H1 (cell line): ENCODE measurements at regions not wholly inside any gene's neighbourhood (a gene's known extent, or its start where the extent isn't known, plus 50 kb on each side); places are given as distances from the start of the nearest gene placed in this dataset.

Experiments used
- CTCF ChIA-PET: fragments of 300-600 bp; sonication (Branson Sonifier 250); formaldehyde crosslinking; loops from one replicate; lab custom pipeline; 2021; ENCODE audit not compliant: partially characterized antibody; lab: Charles Lee
- POLR2A ChIA-PET: fragments of 300-600 bp; sonication (Branson Sonifier 250); formaldehyde crosslinking; loops from one replicate; lab custom pipeline; 2021; ENCODE audit warnings: inconsistent platforms; ENCODE audit not compliant: partially characterized antibody; lab: Charles Lee
- DNase-seq, 2 experiments: peaks; one replicate each; pipeline versions ENCODE4 v3.0.0 to v3.0.0-alpha.2; 2010 to 2022; ENCODE audit warnings: low spot score in 2 of 2, low read depth in 1 of 2, mixed read lengths in 1 of 2
- FAIRE-seq: peaks from 2 replicates; lab custom pipeline; 2011; peaks lifted over from hg19 to GRCh38; lab: Jason Lieb, UNC
- H2AFZ ChIP-seq: 2 replicates; pipeline ENCODE4 v1.8.1; 2012; ENCODE audit warnings: low read length, inconsistent platforms
- H2AK5ac ChIP-seq: 2 replicates; pipeline ENCODE4 v1.6.1; 2013; ENCODE audit warnings: low read depth, low read length
- H2BK120ac ChIP-seq: replicated peaks from 2 replicates; pipeline ENCODE3; 2013; ENCODE audit warnings: low read depth, low read length, inconsistent platforms
- H2BK12ac ChIP-seq: 2 replicates; pipeline ENCODE4 v1.6.1; 2013; ENCODE audit warnings: low read depth, low read length
- H2BK15ac ChIP-seq: 2 replicates; pipeline ENCODE4 v1.6.1; 2013; ENCODE audit warnings: low read length
- H2BK20ac ChIP-seq: 2 replicates; pipeline ENCODE4 v1.6.1; 2013; ENCODE audit warnings: low read length
- H2BK5ac ChIP-seq: 2 replicates; pipeline ENCODE4 v1.6.1; 2013; ENCODE audit warnings: low read depth, low read length
- H3K14ac ChIP-seq: 2 replicates; pipeline ENCODE4 v1.6.1; 2013; ENCODE audit warnings: inconsistent platforms; ENCODE audit not compliant: insufficient read length
- H3K18ac ChIP-seq: 2 replicates; pipeline ENCODE4 v1.6.1; 2013; ENCODE audit warnings: low read length; ENCODE audit errors: extremely low read depth
- H3K23ac ChIP-seq: 2 replicates; pipeline ENCODE4 v1.6.1; 2013; ENCODE audit warnings: inconsistent platforms; ENCODE audit not compliant: insufficient read length
- H3K23me2 ChIP-seq: 2 replicates; pipeline ENCODE4 v1.6.1; 2013; ENCODE audit warnings: low read depth, low read length
- H3K27ac ChIP-seq: 2 replicates; pipeline ENCODE4 v1.6.1; 2011; ENCODE audit warnings: low read depth, low read length, inconsistent platforms
- H3K27me3 ChIP-seq, 4 experiments: replicated peaks in 1 of 4; 1 replicate in 1 of 4; 2 replicates in 3 of 4; pipeline versions ENCODE4 v1.6.1 to v1.8.1; 2011 to 2013; ENCODE audit warnings: low read length in 3 of 4, mild to moderate bottlenecking in 3 of 4, inconsistent platforms in 2 of 4, mixed read lengths in 2 of 4, moderate library complexity in 1 of 4; ENCODE audit not compliant: control insufficient read depth in 3 of 4, insufficient read depth in 3 of 4; ENCODE audit errors: extremely low read depth in 1 of 4
- H3K36me3 ChIP-seq, 4 experiments: 2 replicates each; pipeline versions ENCODE4 v1.6.1 to v1.8.1; 2011 to 2013; ENCODE audit warnings: mild to moderate bottlenecking in 4 of 4, low read length in 3 of 4, moderate library complexity in 2 of 4, control low read depth in 1 of 4, inconsistent platforms in 1 of 4; ENCODE audit not compliant: insufficient read depth in 4 of 4, control insufficient read depth in 2 of 4
- H3K4ac ChIP-seq: replicated peaks from 2 replicates; pipeline ENCODE3; 2013; ENCODE audit warnings: low read length, low read depth, mixed read lengths, inconsistent platforms; ENCODE audit not compliant: insufficient read length
- H3K4me1 ChIP-seq, 4 experiments: replicated peaks in 1 of 4; 1 replicate in 1 of 4; 2 replicates in 3 of 4; pipeline versions ENCODE4 v1.6.1 to v1.8.1; 2011 to 2013; ENCODE audit warnings: low read length in 3 of 4, inconsistent platforms in 2 of 4, mixed read lengths in 1 of 4; ENCODE audit not compliant: insufficient read depth in 4 of 4, control insufficient read depth in 3 of 4
- H3K4me2 ChIP-seq, 2 experiments: 2 replicates each; pipeline versions ENCODE4 v1.6.1 to v1.8.1; 2011 to 2013; ENCODE audit warnings: low read depth in 2 of 2, low read length in 2 of 2, control low read depth in 1 of 2, inconsistent platforms in 1 of 2, mild to moderate bottlenecking in 1 of 2; ENCODE audit not compliant: insufficient read depth in 1 of 2
- H3K4me3 ChIP-seq, 4 experiments: fragments of 200-600, 300-600 bp in 1 of 4; sonication (generic), shearing (Covaris generic), sonication (Bioruptor Twin) in 1 of 4; 2 replicates each; pipeline versions ENCODE4 v1.5.1 to v1.8.1; 2011 to 2016; ENCODE audit warnings: low read length in 4 of 4, low read depth in 3 of 4, control low read depth in 2 of 4, inconsistent platforms in 2 of 4, mild to moderate bottlenecking in 2 of 4, mixed read lengths in 1 of 4, moderate library complexity in 1 of 4; ENCODE audit not compliant: insufficient read depth in 2 of 4; ENCODE audit errors: extremely low read depth in 1 of 4
- H3K56ac ChIP-seq: replicated peaks from 2 replicates; pipeline ENCODE3; 2013; ENCODE audit warnings: low read depth, mild to moderate bottlenecking, mixed read lengths, low read length, inconsistent platforms; ENCODE audit not compliant: insufficient read length
- H3K79me1 ChIP-seq: 2 replicates; pipeline ENCODE4 v1.6.1; 2013; ENCODE audit warnings: low read depth, low read length, control low read depth
- H3K79me2 ChIP-seq, 2 experiments: 2 replicates each; pipeline versions ENCODE4 v1.6.1 to v1.8.1; 2012 to 2013; ENCODE audit warnings: low read length in 2 of 2, mild to moderate bottlenecking in 2 of 2, inconsistent platforms in 1 of 2; ENCODE audit not compliant: insufficient read depth in 2 of 2, control insufficient read depth in 1 of 2
- H3K9ac ChIP-seq, 4 experiments: replicated peaks in 1 of 4; 1 replicate in 1 of 4; 2 replicates in 3 of 4; pipeline versions ENCODE4 v1.6.1 to v1.8.1; 2011 to 2013; ENCODE audit warnings: low read depth in 3 of 4, low read length in 3 of 4, control low read depth in 2 of 4, mild to moderate bottlenecking in 2 of 4, moderate library complexity in 2 of 4, inconsistent platforms in 1 of 4; ENCODE audit errors: extremely low read depth in 1 of 4
- H3K9me3 ChIP-seq, 2 experiments: 2 replicates each; pipeline versions ENCODE4 v1.6.1 to v1.8.1; 2012 to 2013; ENCODE audit warnings: mild to moderate bottlenecking in 2 of 2, moderate library complexity in 2 of 2, control low read depth in 1 of 2, inconsistent platforms in 1 of 2, low read depth in 1 of 2, low read length in 1 of 2, mixed read lengths in 1 of 2; ENCODE audit not compliant: insufficient read depth in 2 of 2
- H4K20me1 ChIP-seq, 2 experiments: replicated peaks in 1 of 2; 2 replicates each; pipeline versions ENCODE3 to v1.8.1; 2011 to 2013; ENCODE audit warnings: inconsistent platforms in 2 of 2, low read length in 2 of 2, mild to moderate bottlenecking in 1 of 2; ENCODE audit not compliant: insufficient read depth in 2 of 2, control insufficient read depth in 1 of 2
- H4K5ac ChIP-seq: 2 replicates; pipeline ENCODE4 v1.6.1; 2013; ENCODE audit warnings: low read length, low read depth, mixed read lengths, inconsistent platforms; ENCODE audit not compliant: insufficient read length
- H4K8ac ChIP-seq: 2 replicates; pipeline ENCODE4 v1.8.0; 2013; ENCODE audit warnings: mild to moderate bottlenecking, moderate library complexity, low read length, inconsistent platforms; ENCODE audit not compliant: insufficient read depth; ENCODE audit errors: extremely low read depth
- H4K91ac ChIP-seq: replicated peaks from 2 replicates; pipeline ENCODE3; 2013; ENCODE audit warnings: low read length, mixed read lengths, inconsistent platforms; ENCODE audit not compliant: insufficient read length
- RAD21 ChIP-seq, 2 experiments: IDR thresholded peaks in 1 of 2; conservative IDR thresholded peaks in 1 of 2; 2 replicates each; pipeline ENCODE4 v1.6.1; 2011; ENCODE audit warnings: low read depth in 2 of 2, low read length in 2 of 2, improper control_type of control experiment in 1 of 2, inconsistent platforms in 1 of 2, mild to moderate bottlenecking in 1 of 2, moderate library complexity in 1 of 2
- SRF ChIP-seq: IDR thresholded peaks from 2 replicates; pipeline ENCODE4 v1.6.1; 2011; ENCODE audit warnings: mild to moderate bottlenecking, low read depth, low read length, moderate library complexity
- WGBS, 2 experiments: shearing (Covaris generic) in 1 of 2; methylation state at CpG; one replicate each; pipeline versions ENCODE4 v1.1.6 to v1.1.7; 2013 to 2015; ENCODE audit warnings: low lambda C conversion rate in 2 of 2, mixed read lengths in 2 of 2, inconsistent platforms in 1 of 2, low coverage in 1 of 2, missing lambda C conversion rate in 1 of 2; ENCODE audit not compliant: insufficient replicate concordance in 2 of 2, insufficient coverage in 1 of 2, insufficient read length in 1 of 2; ENCODE audit errors: extremely low coverage in 1 of 2, missing lambda C conversion rate in 1 of 2; 5-methylcytosine and 5-hydroxymethylcytosine counted together
- TF ChIP-seq, protein P1 (sequence below): IDR thresholded peaks from 2 replicates; pipeline ENCODE4 v1.6.1; 2012; ENCODE audit warnings: inconsistent platforms
- TF ChIP-seq, protein P2 (sequence below), 3 experiments: IDR thresholded peaks; 1 replicate in 2 of 3; 2 replicates in 1 of 3; pipeline versions ENCODE4 v1.5.1 to v1.6.1; 2011; ENCODE audit warnings: low read length in 3 of 3, mild to moderate bottlenecking in 3 of 3, inconsistent platforms in 2 of 3, low read depth in 1 of 3, moderate library complexity in 1 of 3; ENCODE audit not compliant: insufficient read depth in 1 of 3; ENCODE audit errors: control extremely low read depth in 1 of 3

GRCh38 chr3:39707314-39707909 lies 102.0 kb upstream of the MYRIP start:
- POLR2A ChIA-PET = no interaction called here
- peak; percentile 57 for FAIRE-seq

More at GRCh38 chr3:39707314-39707909, 102.0 kb upstream of the MYRIP start:
- WGBS, 2 experiments = 55% methylated on average over 5 of the region's 5 CpGs; no CpG with 5 or more reads in 1 of the 2 experiments
- no peak overlapping the region for H2BK15ac ChIP-seq
- H3K56ac ChIP-seq = no peak overlapping the region
- no peak overlapping the region for H4K8ac ChIP-seq
- H3K4me1 ChIP-seq = no peaks in the 10 kb centered on the region
- CTCF ChIA-PET = interaction anchor here (0.6 to 2.4 kb wide), 8 partner anchors 9 to 218 kb away, joined by 3 to 12 read pairs (median 3); no protein-coding TSS in a partner anchor
- no peak overlapping the region for H3K18ac ChIP-seq
- DNase-seq = no peak
- H4K91ac ChIP-seq = no peak overlapping the region
- H3K4me2 ChIP-seq = no peak overlapping the region
- no peak overlapping the region for H3K4ac ChIP-seq
- no peaks in the 10 kb centered on the region for H3K23me2 ChIP-seq
- H3K23ac ChIP-seq = no peak overlapping the region
- no peak overlapping the region for H3K14ac ChIP-seq
- H3K36me3 ChIP-seq = no peaks in the 10 kb centered on the region
- H4K20me1 ChIP-seq = no peaks in the 10 kb centered on the region
- H3K27me3 ChIP-seq = no peaks in the 10 kb centered on the region
- no peaks in the 10 kb centered on the region for H3K79me1 ChIP-seq
- H3K27ac ChIP-seq = no peak overlapping the region
- H2BK20ac ChIP-seq = no peak overlapping the region
- no peak overlapping the region for H2BK120ac ChIP-seq
- no peak overlapping the region for H2BK12ac ChIP-seq
- TF ChIP-seq RAD21 (IDR thresholded peaks at IDR 0.05 in 1 of 2, conservative IDR thresholded peaks at IDR 0.05 in 1 of 2; ENCODE audit: low read depth in 2 of 2, low read length in 2 of 2) = peak; percentile 35 to 42; a peak in 3 of 4 replicates
- peak; percentile 49; the same call in 1 of the 2 replicates for TF ChIP-seq SRF
- TF ChIP-seq, protein P1, sequence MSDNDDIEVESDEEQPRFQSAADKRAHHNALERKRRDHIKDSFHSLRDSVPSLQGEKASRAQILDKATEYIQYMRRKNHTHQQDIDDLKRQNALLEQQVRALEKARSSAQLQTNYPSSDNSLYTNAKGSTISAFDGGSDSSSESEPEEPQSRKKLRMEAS = no peak
- TF ChIP-seq, protein P2, sequence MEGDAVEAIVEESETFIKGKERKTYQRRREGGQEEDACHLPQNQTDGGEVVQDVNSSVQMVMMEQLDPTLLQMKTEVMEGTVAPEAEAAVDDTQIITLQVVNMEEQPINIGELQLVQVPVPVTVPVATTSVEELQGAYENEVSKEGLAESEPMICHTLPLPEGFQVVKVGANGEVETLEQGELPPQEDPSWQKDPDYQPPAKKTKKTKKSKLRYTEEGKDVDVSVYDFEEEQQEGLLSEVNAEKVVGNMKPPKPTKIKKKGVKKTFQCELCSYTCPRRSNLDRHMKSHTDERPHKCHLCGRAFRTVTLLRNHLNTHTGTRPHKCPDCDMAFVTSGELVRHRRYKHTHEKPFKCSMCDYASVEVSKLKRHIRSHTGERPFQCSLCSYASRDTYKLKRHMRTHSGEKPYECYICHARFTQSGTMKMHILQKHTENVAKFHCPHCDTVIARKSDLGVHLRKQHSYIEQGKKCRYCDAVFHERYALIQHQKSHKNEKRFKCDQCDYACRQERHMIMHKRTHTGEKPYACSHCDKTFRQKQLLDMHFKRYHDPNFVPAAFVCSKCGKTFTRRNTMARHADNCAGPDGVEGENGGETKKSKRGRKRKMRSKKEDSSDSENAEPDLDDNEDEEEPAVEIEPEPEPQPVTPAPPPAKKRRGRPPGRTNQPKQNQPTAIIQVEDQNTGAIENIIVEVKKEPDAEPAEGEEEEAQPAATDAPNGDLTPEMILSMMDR (IDR thresholded peaks at IDR 0.05; ENCODE audit: control extremely low read depth in 1 of 3, insufficient read depth in 1 of 3, low read depth in 1 of 3, low read length in 3 of 3) = peak in 1 of 3 experiments; percentile 53; a peak in 2 of 4 replicates
- TF ChIP-seq, all 59 proteins: peak for 3
- H3K79me2 ChIP-seq = no peaks in the 10 kb centered on the region
- no peak overlapping the region for H3K9ac ChIP-seq
- H2BK5ac ChIP-seq = no peak overlapping the region
- no peak overlapping the region for H4K5ac ChIP-seq
- H2AFZ ChIP-seq = no peak overlapping the region
- no peak overlapping the region for H2AK5ac ChIP-seq
- H3K9me3 ChIP-seq = no peaks in the 10 kb centered on the region
- H3K4me3 ChIP-seq = no peak overlapping the region
